ENCODE measurements at regions not wholly inside any gene's neighbourhood (a gene's known extent, or its start where the extent isn't known, plus 50 kb on each side); places are given as distances from the start of the nearest gene placed in this dataset.

DNA sequence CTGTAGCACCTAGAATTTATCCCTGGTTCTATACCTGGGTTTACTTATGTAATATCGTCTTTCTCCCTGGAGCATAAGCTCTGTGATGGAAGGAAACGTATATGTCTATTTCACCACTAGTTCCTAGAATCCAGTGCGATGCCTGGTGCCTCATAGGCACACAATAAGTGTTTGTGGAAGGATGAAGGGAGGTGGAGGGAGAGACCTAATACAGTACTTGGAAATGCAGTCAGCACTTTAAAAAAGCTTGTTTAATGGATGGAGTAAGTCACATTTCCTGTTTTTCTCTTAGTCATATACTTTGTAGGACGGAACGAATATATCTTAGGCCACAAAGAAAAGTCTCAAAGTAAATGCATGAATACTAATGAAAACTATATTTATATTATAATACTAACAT, 186.5 kb upstream of the HMGA2 start:
- TF ChIP-seq, protein P1, sequence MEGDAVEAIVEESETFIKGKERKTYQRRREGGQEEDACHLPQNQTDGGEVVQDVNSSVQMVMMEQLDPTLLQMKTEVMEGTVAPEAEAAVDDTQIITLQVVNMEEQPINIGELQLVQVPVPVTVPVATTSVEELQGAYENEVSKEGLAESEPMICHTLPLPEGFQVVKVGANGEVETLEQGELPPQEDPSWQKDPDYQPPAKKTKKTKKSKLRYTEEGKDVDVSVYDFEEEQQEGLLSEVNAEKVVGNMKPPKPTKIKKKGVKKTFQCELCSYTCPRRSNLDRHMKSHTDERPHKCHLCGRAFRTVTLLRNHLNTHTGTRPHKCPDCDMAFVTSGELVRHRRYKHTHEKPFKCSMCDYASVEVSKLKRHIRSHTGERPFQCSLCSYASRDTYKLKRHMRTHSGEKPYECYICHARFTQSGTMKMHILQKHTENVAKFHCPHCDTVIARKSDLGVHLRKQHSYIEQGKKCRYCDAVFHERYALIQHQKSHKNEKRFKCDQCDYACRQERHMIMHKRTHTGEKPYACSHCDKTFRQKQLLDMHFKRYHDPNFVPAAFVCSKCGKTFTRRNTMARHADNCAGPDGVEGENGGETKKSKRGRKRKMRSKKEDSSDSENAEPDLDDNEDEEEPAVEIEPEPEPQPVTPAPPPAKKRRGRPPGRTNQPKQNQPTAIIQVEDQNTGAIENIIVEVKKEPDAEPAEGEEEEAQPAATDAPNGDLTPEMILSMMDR (IDR thresholded peaks at IDR 0.05 in 2 of 3, conservative IDR thresholded peaks at IDR 0.05 in 1 of 3; ENCODE audit: insufficient read depth in 2 of 3, low read depth in 1 of 3, low read length in 3 of 3): no peak
- TF ChIP-seq POLR2AphosphoS2 (IDR thresholded peaks at IDR 0.05; ENCODE audit: low read length) (no peak), RBM22 (IDR thresholded peaks at IDR 0.05; ENCODE audit: low read depth, low read length, poor library complexity, severe bottlenecking) (no peak), EZH2 (IDR thresholded peaks at IDR 0.05; ENCODE audit: borderline replicate concordance, low read depth, low read length) (no peak), ZFX (CRISPR knock-in tag; IDR thresholded peaks at IDR 0.05) (no peak), SETDB1 (IDR thresholded peaks at IDR 0.05; ENCODE audit: low read length) (no peak), ZNF134 (CRISPR knock-in tag; conservative IDR thresholded peaks at IDR 0.05) (no peak)
- TF ChIP-seq, protein P2, sequence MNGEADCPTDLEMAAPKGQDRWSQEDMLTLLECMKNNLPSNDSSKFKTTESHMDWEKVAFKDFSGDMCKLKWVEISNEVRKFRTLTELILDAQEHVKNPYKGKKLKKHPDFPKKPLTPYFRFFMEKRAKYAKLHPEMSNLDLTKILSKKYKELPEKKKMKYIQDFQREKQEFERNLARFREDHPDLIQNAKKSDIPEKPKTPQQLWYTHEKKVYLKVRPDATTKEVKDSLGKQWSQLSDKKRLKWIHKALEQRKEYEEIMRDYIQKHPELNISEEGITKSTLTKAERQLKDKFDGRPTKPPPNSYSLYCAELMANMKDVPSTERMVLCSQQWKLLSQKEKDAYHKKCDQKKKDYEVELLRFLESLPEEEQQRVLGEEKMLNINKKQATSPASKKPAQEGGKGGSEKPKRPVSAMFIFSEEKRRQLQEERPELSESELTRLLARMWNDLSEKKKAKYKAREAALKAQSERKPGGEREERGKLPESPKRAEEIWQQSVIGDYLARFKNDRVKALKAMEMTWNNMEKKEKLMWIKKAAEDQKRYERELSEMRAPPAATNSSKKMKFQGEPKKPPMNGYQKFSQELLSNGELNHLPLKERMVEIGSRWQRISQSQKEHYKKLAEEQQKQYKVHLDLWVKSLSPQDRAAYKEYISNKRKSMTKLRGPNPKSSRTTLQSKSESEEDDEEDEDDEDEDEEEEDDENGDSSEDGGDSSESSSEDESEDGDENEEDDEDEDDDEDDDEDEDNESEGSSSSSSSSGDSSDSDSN (IDR thresholded peaks at IDR 0.05; ENCODE audit: borderline replicate concordance in 1 of 2, low read depth in 2 of 2, low read length in 2 of 2): no peak
- TF ChIP-seq, protein P3, sequence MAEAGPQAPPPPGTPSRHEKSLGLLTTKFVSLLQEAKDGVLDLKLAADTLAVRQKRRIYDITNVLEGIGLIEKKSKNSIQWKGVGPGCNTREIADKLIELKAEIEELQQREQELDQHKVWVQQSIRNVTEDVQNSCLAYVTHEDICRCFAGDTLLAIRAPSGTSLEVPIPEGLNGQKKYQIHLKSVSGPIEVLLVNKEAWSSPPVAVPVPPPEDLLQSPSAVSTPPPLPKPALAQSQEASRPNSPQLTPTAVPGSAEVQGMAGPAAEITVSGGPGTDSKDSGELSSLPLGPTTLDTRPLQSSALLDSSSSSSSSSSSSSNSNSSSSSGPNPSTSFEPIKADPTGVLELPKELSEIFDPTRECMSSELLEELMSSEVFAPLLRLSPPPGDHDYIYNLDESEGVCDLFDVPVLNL (CRISPR knock-in tag; IDR thresholded peaks at IDR 0.05; ENCODE audit: low read depth): no peak
